ENCODE measurements at regions not wholly inside any gene's neighbourhood (a gene's known extent, or its start where the extent isn't known, plus 50 kb on each side); places are given as distances from the start of the nearest gene placed in this dataset.

GRCh38 chr7:13822678-13823077, 166.8 kb downstream of the ETV1 start:
- DNase-seq: no peak

- no peak for DNase-seq
Observed at GRCh38 chr7:13826752-13827151, 162.7 kb downstream of the ETV1 start.

GRCh38 chr7:13827716-13828115, 161.8 kb downstream of the ETV1 start:
- no peak for DNase-seq

DNA sequence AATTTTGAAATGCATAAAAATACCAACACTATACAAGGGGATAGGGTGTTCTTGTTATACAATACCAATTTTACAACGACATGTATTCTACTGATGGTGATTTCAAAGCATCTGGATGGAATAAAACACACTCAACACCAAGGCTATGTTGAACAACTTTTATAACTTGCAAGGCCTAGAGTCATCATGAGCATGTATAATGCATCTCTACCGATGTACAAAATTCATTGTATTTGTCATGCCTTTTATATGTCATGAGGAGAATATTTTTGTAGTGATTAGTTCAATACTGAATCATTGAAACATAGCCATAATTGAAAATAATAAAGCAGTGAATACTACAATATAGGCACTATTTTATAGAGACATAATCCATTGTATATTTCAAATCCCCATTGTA, 160.2 kb downstream of the ETV1 start:
- no peak for DNase-seq

DNA sequence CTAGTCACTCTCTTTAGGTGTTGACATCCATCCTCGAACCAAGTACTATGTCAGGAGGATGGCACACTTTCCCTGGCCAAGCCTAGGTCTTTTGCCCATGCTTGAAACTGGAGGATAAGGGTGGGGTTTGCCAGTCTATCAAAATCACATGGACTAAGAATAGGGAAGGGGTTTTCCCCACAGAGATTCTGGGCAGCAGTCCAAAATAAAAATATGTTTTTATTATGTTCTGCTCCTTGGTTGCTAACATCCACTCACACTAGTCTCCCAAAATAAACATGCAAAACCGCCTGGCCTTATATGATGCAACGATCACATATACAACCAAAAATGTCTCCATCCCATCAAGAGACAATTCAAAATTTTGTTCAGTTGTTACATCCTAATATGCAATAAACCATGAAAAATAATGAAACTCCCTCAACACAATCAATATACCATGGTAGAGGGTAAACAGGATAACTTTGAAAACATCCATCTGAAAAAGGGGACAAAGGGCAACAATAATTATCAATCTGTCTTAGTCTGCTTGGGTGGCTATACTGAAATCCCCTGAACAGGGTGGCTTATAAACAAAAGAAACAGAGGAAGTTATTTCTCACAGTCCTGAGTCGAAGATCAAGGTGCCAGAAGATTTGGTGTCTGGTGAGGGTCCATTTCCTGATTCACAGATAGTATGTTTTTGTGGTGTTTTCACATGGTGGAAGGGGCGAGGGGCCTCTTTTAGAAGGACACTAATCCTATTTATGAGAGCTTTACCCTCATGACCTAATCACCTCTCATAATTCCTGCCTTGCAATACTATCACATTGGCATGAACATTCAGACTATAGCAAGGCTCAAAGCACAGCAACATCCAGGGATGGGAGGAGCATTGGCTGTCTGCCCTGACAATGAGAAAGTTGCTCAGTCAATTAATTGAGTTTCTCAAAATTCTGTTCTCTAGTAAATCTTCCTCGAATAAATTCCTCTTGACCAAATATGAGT, 159.3 kb downstream of the ETV1 start:
- no peak for DNase-seq

DNA sequence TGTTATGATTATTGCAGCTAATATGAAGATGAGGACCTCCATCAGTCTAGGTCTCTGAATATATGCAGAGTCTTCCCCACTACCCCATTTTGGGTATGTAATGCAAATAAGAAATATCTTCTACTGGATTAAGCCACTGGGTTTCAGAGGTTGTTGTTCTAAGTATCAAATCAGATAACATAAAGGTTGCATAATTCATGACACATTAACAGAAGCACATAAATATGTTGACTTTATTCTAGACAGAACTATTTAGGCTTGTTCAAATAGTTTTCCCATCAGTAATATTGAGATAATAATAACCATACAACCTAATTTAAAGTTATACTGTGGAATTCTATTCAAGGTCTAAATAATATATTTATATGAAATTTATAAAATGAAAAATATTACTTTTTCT, 157.1 kb downstream of the ETV1 start:
- no peak for DNase-seq

DNA sequence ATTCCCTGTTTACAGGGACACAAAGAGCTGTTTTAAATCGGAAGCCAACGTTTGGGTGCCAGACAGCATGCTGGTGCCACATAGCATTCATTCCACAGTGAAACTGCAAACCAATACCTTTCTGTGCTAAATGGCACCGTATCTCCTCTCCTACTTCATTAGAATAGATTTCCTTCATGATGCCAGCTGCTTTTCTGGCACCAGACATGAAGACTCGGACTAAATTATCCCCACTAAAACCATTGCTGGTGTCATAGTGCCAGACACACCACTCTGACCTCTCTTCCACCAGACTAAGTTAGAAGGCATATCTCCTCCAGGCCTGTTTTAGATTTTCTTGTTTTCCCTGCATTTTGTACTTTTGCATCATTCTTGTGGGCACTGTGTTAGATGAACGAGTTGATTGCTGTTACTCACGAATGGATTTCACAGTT, 155.1 kb downstream of the ETV1 start:
- no peak for DNase-seq

DNA sequence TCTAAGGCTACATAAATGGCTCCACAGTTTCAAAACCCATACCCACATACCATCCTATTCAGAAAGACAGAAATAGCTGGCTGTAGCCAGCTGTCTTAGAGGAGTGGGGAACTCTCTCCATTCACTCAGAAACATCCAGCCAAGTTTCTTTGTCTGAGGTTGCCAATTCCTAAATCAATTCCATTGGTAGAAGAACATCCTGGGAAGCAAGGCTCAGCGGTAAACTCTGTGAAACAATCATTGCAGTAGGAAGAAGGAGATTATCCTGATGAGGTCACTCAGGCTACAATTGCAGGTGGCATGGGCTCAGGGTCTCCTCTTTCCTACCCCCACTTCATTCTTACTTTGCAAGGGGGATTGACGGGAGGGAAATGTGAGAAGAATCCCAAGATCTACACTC, 154.0 kb downstream of the ETV1 start:
- DNase-seq: no peak

DNA sequence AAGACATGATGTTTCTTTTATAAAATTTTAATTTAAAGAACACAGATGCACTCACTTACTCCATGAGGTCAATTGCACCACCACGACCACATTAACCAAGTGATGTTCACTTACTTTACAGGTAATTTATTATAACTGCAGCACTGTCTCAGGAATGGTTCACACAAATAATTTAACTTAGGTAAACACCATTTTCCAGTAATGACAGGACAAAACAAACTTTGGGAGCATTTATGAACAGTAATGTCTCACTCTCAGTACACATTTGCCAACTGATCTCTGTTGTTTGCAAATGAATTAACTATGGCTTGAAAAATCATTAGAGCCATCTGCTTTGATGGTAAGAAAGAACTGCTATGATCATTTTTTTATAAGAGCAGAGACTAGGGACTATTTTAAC, 150.4 kb downstream of the ETV1 start:
- no peak for DNase-seq

Measured in midbrain (tissue), 1 donor.